ENCODE measurements at regions not wholly inside any gene's neighbourhood (a gene's known extent, or its start where the extent isn't known, plus 50 kb on each side); places are given as distances from the start of the nearest gene placed in this dataset.
"Not testable (repeated sequence)": the region's sequence is repeated elsewhere in the genome, so short reads cannot be mapped to it uniquely, and the experiment has no call there.

DNA sequence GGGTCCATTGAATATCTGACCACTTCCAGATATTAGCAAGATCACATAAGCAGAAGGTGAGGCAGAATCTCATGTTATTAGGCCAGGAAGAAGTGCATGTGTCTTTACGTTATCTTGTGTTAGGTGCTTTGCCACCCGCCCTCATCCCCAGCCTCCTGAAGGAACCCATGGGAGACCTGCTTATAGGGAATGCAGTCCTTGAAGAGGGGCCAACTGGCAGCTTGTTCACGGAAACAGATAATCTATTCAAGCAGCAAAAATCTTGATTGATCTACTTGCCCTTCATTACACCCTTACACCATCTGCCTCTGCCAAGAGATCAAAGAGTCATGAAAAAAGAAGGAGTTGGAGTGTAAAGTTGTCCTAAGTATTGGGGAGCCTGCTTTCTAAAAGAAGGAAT lies 576.4 kb downstream of the HTR1B start:
- intact Hi-C loops (cut with DNase I), result no loop called here
- ATAC-seq, result no peak
- no peak for DNase-seq (ENCODE audit: low spot score)

DNA sequence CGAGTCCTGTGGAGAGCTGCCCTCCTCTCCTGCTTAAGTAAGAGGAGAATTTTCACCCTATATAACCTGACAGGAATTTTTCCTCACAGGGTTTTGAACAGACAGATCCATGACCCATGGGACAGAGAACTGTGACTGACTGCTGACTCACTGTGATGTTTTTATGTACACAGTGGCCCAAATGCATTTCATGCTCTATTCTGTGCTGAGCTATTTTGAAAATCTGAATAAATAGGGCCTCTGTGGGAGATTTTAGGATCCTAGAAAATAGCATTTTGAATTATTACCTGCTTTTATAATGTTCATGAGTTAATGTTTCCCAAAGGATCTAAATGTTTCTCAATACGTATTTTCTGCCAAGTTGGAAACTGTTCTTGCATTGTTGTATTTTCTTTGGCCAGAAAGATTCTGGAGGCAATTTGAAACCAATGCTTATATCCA lies 577.4 kb downstream of the HTR1B start:
- DNase-seq (ENCODE audit: low spot score), result no peak
- ATAC-seq, result peak; percentile 70
- intact Hi-C loops (cut with DNase I), result no loop called here

DNA sequence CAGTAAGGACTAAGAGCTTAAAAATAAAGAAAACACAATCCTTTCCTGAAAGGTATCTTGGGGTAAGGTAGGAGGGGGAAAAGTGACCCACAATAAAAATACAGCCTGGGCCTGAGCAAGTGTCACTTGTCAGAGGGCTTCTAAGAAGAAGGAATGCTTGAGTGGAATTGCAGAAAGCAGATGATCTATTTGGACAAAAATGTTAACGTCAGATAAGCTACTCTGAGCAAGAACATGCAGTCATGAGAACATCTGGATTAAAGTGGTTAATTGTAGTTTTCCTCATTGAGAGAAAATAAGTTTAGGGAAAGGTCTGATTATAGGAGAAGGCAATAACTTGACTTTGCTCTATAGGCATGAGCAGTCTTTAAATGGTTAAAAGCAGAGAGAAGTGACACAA lies 581.9 kb downstream of the HTR1B start:
- DNase-seq (ENCODE audit: low spot score), result no peak
- no peak for ATAC-seq
- intact Hi-C loops (cut with DNase I), result no loop called here

DNA sequence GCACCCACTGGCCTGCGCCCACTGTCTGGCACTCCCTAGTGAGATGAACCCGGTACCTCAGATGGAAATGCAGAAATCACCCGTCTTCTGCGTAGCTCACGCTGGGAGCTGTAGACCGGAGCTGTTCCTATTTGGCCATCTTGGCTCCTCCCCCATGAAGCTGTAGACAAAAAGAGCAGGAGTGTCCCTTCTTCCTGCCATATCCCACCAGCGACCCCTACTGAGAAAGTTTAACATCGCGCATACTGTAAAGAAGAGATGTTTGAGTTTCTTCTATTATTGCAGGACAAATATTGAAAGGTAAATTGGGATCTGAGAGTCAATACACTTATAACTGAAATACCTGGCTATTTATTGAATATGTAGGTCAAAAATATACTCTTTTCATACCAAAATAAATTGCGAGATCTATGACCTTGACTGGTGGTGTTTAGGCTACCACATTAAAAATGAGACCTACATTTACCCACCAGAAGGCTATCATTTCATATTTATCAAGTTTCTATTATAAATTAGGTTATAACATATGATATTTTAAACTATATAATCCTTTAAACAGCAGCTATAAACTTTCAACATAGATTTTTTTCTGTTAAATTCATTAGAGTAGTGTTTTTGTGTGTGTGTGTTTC lies 586.3 kb downstream of the HTR1B start:
- intact Hi-C loops (cut with DNase I), result no loop called here
- ATAC-seq, result no peak
- no peak for DNase-seq (ENCODE audit: low spot score)

DNA sequence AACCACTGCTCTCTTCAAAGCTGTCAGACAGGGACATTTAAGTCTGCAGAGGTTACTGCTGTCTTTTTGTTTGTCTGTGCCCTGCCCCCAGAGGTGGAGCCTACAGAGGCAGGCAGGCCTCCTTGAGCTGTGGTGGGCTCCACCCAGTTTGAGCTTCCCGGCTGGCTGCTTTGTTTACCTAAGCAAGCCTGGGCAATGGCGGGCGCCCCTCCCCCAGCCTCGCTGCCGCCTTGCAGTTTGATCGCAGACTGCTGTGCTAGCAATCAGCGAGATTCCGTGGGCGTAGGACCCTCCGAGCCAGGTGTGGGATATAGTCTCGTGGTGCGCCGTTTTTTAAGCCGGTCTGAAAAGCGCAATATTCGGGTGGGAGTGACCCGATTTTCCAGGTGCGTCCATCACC lies 586.9 kb downstream of the HTR1B start:
- ATAC-seq; DNase-seq (ENCODE audit: low spot score); intact Hi-C loops (cut with DNase I): not testable (repeated sequence)

DNA sequence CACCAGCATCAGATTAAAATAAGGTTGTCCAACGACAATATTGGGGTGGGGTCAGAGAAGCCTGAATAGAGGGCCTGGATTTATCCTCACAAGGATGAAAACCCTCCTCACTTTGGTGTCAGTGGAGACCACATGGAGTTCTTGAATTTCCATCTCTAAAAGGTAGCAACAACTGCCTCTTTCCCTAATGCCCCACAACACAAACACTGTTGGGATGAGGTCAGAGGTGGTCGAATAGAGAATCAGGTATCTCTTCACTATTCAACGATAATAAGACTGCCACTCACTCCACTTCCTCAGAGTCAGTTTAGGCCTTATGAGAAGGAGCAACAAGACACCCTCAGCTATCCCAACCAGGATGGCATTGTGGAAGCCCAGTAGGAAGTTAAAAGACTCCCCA lies 596.1 kb downstream of the HTR1B start:
- no peak for DNase-seq (ENCODE audit: low spot score)
- intact Hi-C loops (cut with DNase I), result no loop called here
- no peak for ATAC-seq

DNA sequence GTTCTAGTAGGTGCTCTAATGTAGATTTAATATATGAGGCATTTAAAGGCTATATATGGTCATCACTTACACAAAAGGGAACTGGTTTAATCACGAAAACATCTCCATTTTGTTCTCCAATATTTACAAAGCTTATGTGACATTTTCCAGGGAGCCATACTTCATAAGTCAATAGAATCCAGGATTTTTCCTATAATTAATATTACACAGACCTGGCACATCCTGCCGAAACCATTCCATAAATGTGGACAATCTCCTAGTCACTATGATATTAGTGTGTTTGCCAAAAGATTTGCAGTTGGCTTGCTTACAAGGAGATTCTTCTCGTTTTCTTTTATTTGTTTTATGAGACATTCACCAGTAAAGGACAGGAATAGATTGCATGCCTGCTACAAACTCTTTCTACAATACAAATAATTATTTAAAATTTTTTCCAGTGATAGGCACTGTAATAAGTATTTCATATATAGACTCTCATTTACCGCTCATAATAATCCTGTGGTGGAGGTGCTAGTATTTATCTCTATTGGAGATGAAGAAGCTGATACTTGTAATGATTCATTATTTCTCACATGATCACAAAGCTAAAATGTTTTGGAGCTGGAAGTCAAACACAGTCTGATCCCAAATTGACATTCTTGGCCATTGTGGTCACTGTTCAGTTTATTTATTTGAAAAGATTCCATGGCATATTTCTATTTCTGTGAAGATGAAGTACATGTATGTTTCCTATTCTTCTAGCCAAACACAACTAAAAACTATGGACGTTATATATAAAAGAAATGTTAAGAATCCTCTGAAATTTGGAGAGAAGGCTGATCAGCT lies 597.0 kb downstream of the HTR1B start:
- intact Hi-C loops (cut with DNase I), result no loop called here
- ATAC-seq (no peak), DNase-seq (ENCODE audit: low spot score) (no peak)

DNA sequence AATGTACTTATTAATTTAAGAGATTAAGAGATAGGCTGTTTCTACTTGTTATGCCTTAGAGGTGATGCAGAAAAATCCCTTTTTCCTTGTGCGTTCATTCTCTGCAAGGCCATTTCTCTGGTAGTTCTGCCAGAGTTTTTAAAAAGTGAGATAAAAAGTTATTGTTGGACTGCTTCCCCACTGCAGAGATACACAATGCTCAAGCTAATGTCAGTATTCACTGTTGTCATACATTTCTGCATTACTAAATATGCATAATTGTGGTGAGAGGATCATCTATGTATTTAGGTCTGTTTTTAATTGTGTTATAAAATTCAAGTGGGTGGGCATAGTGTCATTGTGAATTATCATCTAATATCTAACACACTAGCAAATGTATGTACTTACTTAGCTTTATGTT lies 600.4 kb downstream of the HTR1B start:
- intact Hi-C loops (cut with DNase I), result no loop called here
- DNase-seq (ENCODE audit: low spot score) (no peak), ATAC-seq (no peak)

DNA sequence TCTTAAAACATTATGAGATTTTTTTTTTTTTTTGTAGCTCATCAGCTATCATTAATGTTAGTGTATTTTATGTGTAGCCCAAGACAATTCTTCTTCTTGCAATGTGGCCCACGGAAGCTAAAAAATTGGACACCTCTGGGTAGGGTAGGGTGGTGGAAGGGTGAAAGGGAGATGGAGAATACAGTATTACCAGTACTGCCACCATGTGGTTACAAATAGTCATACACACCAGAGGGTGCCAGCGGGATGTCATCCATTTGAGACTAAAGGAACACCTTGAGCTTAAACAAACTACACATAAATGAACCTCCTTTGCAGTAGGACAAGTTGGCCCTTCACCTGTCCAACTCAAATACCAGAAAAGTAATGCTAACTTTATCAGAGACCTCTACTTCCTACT lies 601.9 kb downstream of the HTR1B start:
- intact Hi-C loops (cut with DNase I), result no loop called here
- no peak for ATAC-seq
- DNase-seq (ENCODE audit: low spot score), result no peak

DNA sequence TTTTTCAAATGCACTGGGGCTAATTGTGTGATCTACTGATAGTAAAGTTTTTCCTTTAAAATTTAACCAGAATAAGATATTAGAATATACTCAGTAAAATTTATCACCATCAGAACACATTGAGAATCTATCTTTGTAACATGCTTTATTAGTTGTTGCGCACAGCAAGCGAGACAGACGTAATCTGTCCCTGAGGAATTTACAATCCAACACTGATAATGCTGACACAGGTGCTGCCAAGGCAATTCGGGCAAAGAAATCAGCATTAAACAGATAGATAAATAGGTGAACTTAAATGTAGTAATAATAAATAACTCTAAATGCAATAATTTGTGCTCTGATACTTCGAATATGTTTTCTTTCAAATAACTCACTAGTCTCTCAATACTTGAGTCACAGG lies 607.2 kb downstream of the HTR1B start:
- intact Hi-C loops (cut with DNase I), result no loop called here
- DNase-seq (ENCODE audit: low spot score), result no peak
- ATAC-seq, result no peak

DNA sequence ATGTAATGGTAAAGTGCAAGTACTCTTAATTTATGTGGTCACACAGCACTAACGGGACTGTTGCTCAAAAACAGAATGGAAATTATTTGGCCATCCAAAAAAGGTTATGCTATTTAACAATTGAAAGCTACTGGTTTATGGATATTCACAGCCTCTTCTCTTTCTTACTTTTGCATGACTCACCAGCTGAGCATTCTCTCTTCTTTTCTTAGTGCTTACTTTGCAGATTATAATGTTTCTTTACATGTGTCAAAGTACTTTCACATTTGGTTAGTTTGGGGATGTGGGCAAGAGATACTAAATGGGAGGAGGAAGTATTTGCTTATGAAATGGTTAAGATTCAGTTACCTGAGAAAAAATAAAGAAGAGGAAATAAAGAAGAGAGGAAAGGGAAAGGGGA lies 610.5 kb downstream of the HTR1B start:
- no peak for ATAC-seq
- no peak for DNase-seq (ENCODE audit: low spot score)
- intact Hi-C loops (cut with DNase I), result no loop called here

DNA sequence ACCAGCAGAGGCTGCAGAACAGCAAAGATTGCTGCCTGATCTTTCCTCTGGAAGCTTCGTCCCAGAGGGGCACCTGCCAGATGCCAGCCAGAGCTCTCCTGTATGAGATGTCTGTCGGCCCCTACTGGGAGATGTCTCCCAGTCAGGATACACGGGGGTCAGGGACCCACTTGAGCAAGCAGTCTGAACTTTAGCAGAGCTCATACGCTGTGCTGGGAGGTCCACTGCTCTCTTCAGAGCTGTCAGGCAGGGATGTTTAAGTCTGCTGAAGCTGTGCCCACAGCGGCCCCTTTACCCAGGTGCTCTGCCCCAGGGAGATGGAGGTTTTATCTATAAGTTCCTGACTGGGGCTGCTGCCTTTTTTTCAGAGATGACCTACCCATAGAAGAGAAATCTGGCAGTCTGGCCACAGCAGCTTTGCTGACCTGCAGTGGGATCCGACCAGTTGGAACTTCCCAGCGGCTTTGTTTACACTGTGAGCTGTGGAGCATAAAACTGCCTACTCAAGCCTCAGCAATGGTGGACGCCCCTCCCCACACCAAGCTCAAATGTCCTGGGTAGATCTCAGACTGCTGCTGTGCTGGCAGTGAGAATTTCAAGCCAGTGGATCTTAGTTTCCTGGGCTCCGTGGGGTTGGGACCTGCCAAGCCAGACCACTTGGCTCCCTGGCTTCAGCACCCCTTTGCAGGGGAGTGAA lies 613.9 kb downstream of the HTR1B start:
- intact Hi-C loops (cut with DNase I); ATAC-seq; DNase-seq (ENCODE audit: low spot score): not testable (repeated sequence)

DNA sequence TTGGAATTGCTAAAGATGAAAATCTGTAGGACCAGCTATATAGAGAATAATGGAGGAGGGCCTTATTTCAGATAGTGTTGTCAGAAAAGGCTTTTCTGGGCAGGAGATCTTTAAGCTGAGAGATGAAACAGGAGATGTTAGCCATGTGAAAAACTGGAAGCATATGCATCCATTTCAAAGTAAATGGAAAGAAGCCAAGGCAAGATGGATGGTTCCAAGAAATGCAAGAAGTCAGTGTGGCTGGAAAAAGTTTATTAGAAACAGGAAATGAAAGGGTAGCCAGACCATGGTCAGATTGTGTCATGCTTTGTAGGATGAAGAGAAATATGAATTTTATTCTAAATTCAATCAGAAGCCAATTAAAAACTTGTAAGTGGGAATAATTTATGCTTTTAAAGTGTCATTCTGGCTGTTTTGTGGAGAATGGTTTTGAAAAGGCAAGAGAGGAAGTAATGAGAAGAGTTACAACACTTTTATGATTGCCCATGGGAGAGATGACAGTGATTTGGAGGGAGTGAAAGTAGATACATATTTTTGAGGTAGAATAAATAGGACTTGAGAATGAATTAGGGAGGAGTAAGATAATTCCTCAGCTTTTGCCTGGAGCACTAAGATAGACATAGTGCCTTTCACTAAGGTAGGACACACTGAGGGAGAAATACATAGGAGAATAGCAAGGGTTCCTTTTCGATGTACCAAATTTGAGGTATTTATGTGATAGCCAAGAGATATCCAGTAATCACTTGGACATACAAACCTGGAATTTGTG lies 620.1 kb downstream of the HTR1B start:
- intact Hi-C loops (cut with DNase I), result no loop called here
- no peak for ATAC-seq
- no peak for DNase-seq (ENCODE audit: low spot score)

DNA sequence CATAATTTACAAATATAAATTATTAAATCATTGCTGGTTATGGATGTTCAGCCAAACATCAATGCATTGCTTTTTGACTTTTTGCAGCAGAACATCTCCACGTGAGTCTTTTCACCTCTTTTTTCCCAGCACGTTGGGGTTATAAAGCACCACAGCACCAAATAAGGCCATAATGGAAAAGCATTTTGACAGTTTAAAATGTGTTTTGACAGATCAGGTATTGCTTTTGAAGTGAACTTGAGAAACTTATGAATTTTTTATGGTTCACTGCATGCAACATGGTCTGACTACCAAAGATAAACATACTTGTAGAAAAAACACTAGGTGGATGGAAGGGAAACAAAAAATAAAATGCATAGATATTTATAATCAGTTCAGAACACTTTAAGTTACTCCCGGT lies 622.4 kb downstream of the HTR1B start:
- intact Hi-C loops (cut with DNase I), result no loop called here
- ATAC-seq (no peak), DNase-seq (ENCODE audit: low spot score) (no peak)

DNA sequence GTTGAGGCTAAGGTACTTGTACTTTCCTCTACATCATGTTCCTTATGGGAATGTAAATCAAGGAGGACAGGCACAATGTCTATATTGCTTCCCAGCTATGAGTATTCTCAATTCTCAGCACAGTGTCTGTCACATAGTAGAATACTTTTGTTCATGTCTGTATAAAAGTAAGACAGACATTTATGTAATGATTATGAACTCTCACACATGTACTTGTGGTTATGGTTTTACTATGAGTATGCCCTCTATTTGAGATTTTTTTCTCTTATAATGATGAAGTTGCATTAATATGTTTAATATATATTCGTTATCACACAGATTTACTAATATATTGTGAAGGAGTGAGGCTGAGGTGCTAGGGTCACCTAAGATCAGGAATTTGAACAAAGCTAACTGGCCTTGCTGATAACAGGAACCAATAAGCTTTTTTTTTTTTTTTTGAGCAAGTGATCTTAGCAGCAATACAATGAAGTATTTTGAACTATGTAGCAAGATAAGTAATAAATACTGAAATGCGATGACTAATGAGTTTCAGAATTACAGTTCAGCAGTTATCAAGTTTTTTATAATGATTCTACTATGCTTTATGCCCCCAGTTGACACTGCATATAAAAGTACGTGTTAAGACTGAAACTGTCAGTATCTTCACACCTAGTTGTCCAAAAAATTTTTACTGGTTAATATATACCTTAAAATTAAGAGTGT lies 623.1 kb downstream of the HTR1B start:
- no peak for ATAC-seq
- DNase-seq (ENCODE audit: low spot score), result no peak
- intact Hi-C loops (cut with DNase I), result no loop called here

DNA sequence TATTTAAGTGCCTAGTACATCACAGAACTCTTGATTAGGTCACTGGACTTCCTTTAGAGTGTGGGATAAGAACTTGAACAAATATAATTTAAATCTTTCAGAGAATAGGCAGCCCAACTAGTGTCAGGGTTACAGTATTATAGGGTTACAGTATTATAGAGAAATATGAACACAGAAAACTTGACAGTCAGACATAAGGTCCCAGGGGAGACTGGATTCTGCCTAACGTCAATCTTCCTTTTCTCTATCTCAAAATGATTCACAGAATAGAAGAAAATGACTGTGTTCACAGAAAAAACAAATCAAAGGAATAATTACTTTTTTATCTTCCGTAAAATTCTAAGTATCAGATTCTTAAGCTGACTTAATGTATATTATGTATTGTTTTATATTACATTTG lies 623.8 kb downstream of the HTR1B start:
- DNase-seq (ENCODE audit: low spot score) (no peak), ATAC-seq (no peak)
- intact Hi-C loops (cut with DNase I), result no loop called here

DNA sequence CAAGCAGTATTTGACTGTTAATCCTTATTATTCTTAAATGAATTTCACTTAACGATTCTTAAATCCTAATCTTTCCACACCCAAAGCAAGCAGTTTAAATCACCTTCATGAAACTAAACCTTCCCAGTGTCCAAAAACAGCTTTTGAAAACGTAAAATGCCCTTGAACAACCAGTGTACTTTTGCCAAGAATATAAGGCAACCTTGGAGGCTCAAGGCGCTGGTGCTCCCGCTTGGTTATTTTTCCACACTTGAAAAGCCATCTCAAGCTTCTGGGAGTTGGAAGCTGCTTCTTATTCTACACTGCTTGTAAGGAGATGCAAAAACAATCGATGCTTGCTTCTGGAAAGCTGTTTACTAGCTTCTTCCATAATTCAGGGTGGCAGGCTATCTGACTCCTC lies 625.7 kb downstream of the HTR1B start:
- intact Hi-C loops (cut with DNase I), result no loop called here
- ATAC-seq, result no peak
- no peak for DNase-seq (ENCODE audit: low spot score)

DNA sequence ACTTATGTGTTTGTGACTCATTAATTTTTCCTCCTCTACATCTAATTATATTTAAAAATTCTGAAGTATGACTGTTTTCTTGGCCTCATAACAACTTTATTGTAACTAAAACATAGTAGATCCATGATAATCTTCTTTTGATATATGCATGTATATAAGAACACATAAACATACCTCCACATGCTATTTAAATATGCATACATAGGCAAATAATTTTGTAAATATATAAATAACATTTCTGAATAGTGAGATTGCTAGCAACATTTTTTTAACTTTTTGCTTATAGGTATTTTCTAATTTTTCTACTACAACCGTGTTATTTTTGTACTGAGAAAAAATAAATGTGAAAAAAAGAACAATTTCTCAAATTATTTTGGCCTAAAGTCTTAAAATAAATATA lies 627.6 kb downstream of the HTR1B start:
- no peak for ATAC-seq
- no peak for DNase-seq (ENCODE audit: low spot score)
- intact Hi-C loops (cut with DNase I), result no loop called here

DNA sequence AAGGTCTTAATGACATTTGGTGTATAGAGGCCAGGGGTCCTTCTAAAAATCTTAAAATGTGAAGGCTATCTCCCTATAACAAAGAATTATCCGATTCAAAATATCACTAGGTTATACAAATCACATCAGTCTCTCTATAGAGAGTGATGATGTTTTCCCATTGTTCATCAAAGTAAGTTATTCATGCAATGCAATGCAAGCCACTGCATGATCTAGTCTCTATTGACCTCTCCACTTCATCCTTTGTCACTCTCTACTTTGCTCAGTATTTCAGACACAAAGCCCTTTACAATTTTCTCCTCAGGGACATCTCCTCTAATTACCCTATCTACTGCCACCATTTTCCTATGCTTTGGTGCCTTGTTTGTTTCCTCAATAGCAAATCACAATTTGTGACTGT lies 628.0 kb downstream of the HTR1B start:
- intact Hi-C loops (cut with DNase I), result no loop called here
- no peak for ATAC-seq
- no peak for DNase-seq (ENCODE audit: low spot score)

Measured in sciatic nerve (tissue), 2 donors.